Fibroblast of pulmonary artery (primary cell): ENCODE measurements at regions not wholly inside any gene's neighbourhood (a gene's known extent, or its start where the extent isn't known, plus 50 kb on each side); places are given as distances from the start of the nearest gene placed in this dataset.
"Not testable (repeated sequence)": the region's sequence is repeated elsewhere in the genome, so short reads cannot be mapped to it uniquely, and the experiment has no call there.

ENCODE experiments used
- DNase-seq: peaks from one replicate; pipeline ENCODE4 v3.0.0-alpha.2; 2010; ENCODE audit warnings: low read depth
- H3K4me3 ChIP-seq: replicated peaks from 2 replicates; pipeline ENCODE4 v1.5.1; 2011; ENCODE audit warnings: low read depth, mild to moderate bottlenecking, control low read depth, low read length, moderate library complexity
- TF ChIP-seq, protein P1 (sequence below): IDR thresholded peaks from 2 replicates; pipeline ENCODE4 v1.5.1; 2011; ENCODE audit warnings: mild to moderate bottlenecking, control low read depth, low read length, inconsistent platforms; ENCODE audit errors: missing control alignments

DNA sequence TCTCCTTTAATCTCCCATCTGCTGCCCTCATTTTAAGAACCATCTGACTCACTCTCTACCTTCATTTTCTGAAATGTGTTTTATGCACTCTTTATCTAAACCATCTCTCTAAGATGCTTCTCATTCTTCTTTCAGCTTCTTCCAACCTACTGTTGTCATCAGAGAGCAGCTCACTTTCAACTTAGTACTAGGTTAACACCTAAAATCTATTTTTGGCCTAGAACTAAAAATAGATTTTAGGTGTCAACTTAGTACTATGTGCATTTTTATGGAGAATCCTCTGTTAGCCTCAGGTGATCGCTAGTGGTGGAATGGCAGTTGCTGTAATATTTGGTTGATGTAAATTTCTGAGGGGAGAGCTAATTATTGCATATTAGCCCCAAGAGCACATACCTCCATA lies 277.1 kb downstream of the KCNJ2 start:
- H3K4me3 ChIP-seq = no peak overlapping the region
- DNase-seq = no peak
- TF ChIP-seq, protein P1, sequence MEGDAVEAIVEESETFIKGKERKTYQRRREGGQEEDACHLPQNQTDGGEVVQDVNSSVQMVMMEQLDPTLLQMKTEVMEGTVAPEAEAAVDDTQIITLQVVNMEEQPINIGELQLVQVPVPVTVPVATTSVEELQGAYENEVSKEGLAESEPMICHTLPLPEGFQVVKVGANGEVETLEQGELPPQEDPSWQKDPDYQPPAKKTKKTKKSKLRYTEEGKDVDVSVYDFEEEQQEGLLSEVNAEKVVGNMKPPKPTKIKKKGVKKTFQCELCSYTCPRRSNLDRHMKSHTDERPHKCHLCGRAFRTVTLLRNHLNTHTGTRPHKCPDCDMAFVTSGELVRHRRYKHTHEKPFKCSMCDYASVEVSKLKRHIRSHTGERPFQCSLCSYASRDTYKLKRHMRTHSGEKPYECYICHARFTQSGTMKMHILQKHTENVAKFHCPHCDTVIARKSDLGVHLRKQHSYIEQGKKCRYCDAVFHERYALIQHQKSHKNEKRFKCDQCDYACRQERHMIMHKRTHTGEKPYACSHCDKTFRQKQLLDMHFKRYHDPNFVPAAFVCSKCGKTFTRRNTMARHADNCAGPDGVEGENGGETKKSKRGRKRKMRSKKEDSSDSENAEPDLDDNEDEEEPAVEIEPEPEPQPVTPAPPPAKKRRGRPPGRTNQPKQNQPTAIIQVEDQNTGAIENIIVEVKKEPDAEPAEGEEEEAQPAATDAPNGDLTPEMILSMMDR = no peak

DNA sequence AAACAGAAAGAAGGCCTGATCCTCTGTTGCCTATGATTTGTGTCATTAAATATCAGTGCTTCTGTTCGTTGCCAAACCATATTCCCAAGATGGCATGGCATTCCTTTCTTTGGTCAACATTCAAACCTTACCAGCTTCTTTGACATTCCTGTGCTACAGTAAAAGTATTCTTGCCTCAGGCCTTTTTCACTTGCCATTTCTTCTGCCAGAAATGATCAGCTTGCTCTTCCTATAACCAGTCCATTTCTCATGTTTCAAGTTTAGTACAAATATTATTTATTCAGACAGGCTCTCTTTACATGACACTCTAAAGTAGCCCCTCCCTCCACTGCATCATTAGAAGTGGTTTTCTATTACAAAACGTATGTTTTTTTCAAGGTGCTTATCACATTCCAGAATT lies 278.3 kb downstream of the KCNJ2 start:
- no peak for DNase-seq
- H3K4me3 ChIP-seq = no peak overlapping the region
- TF ChIP-seq, protein P1 = no peak

DNA sequence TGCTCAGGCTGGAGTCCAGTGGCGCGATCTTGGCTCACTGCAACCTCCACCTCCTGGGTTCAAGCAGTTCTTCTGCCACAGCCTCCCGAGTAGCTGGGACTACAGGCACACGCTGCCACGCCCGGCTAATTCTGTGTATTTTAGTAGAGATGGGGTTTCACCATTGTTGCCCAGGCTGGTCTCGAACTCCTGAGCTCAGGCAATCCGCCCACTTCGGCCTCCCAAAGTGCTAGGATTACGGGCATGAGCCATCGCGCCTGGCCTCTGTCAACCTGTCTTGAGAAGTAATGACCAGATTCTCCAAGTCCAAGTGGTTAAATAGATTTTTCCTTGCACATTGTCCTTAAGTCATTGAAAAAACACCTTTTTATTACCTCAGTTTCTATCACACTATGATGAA lies 283.7 kb downstream of the KCNJ2 start:
- not testable (repeated sequence) for H3K4me3 ChIP-seq, DNase-seq

DNA sequence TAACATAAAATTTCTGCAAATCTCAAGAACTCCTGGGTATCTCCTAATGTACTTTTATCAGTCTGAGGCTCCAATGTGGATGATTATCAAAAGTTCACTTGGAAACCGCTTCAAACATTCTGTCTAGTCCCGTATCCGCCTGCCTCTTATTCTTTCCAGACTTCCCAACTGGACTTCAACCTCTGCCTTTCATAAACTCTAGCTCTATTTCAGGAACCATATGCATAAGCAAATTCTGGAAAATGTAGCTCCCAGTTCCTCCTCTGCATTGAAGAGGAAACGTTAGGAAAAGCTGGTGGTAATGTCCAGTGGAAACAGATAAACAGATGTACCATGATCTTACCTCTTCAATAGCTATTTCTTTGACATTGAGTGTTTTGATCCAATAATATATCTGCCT lies 285.0 kb downstream of the KCNJ2 start:
- no peak overlapping the region for H3K4me3 ChIP-seq
- no peak for DNase-seq
- TF ChIP-seq, protein P1 = no peak

DNA sequence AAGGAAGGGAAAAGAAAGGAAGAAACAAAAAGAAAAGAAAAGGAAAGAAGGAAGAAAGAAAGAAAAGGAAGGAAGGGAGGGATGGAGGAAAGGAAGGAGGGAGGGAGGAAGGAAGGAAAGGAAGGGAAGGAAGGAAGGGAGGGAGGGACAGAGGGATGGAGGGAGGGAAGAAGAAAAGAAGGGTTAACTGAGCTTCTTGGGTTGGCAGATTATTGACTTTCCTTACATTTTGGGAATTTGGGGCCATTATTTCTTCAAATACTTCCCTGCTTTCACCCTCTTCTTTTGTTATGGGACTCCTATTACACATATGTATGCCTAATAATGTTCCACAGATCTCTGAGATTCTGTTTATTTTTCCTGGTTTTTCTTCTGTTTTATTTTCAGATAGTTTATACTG lies 285.6 kb downstream of the KCNJ2 start:
- TF ChIP-seq, protein P1 = no peak
- no peak overlapping the region for H3K4me3 ChIP-seq
- DNase-seq = no peak

DNA sequence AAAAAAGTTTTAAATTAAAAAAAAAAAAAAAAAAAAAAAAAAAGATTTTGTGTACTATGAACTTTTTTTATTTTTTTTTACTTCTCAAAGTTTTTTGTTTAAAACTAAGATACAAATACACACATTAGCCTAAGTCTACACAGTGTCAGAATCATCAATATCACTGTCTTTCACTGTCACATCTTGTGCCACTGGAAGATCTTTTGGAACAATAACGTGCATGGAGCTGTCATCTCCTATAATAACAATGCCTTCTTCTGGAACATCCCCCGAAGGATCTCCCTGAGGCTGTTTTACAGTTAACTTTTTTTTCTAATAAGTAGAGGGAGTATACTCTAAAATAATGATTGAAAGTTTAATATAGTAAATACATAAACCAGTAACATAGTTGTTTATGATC lies 295.7 kb downstream of the KCNJ2 start:
- no peak overlapping the region for H3K4me3 ChIP-seq
- no peak for DNase-seq
- TF ChIP-seq, protein P1 = no peak

DNA sequence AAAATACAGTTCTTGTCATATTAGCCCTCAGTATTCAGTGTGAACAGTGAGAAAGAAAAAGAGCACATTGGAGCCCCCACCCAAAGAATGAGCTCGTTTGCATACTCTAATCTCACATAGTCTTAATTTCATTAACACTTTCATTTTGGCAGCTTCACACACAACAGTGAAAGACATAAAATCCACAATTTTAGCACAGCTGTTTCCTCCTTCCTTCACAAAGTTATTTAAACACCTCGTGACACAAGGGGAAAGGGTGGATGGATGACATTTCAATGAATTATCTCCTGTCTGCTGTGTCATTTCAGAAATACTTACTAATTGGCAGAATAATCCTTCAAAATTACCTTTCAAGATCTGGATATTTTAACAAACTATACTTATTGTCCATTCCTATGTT lies 299.3 kb downstream of the KCNJ2 start:
- DNase-seq = no peak
- TF ChIP-seq, protein P1 = no peak
- H3K4me3 ChIP-seq = no peak overlapping the region

DNA sequence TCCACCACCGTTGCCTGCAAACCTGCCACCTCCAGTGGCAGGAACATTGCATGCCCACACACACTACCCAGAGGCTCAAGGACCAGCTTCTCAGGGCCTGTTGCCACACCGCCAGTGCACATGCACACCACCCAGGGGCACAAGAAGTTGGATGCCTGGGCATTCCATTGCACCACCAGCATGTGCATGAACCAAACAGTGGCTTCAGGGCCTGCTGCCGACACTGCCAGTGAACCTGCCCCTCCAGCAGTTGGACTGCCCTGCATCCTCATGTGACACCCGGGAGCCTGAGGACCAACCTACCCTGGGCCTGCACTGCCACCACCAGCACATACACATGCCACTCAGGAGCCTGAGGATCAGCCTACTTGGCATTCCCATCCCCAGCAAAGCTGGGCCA lies 303.7 kb downstream of the KCNJ2 start:
- TF ChIP-seq, protein P1 = no peak
- DNase-seq = no peak
- no peak overlapping the region for H3K4me3 ChIP-seq
